ENCODE measurements at regions not wholly inside any gene's neighbourhood (a gene's known extent, or its start where the extent isn't known, plus 50 kb on each side); places are given as distances from the start of the nearest gene placed in this dataset.

DNA sequence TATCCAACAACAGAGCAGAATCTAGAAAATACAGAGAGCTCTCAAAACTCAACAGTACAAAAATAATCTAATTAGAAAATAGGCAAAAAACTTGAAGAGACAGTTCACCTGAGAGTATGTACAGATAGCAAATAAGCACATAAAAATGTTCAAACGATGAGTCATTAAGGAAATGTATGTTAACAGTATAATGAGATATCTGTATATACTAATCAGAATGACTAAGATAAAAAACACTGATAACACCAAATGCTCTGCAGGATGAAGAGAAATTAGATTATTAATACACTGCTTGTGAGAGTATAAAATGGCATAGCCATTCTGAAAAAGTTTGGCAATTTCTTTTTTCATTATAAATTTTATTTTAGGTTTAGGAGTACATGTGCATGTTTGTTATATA lies 1307.6 kb upstream of the GOT2 start:
- TF ChIP-seq, protein P1, sequence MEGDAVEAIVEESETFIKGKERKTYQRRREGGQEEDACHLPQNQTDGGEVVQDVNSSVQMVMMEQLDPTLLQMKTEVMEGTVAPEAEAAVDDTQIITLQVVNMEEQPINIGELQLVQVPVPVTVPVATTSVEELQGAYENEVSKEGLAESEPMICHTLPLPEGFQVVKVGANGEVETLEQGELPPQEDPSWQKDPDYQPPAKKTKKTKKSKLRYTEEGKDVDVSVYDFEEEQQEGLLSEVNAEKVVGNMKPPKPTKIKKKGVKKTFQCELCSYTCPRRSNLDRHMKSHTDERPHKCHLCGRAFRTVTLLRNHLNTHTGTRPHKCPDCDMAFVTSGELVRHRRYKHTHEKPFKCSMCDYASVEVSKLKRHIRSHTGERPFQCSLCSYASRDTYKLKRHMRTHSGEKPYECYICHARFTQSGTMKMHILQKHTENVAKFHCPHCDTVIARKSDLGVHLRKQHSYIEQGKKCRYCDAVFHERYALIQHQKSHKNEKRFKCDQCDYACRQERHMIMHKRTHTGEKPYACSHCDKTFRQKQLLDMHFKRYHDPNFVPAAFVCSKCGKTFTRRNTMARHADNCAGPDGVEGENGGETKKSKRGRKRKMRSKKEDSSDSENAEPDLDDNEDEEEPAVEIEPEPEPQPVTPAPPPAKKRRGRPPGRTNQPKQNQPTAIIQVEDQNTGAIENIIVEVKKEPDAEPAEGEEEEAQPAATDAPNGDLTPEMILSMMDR (IDR thresholded peaks at IDR 0.05), result no peak
- TF ChIP-seq POLR2A (IDR thresholded peaks at IDR 0.05) (no peak), POLR2AphosphoS5 (IDR thresholded peaks at IDR 0.05) (no peak)

Data from prostate gland (tissue), 2 donors.